ENCODE measurements at regions not wholly inside any gene's neighbourhood (a gene's known extent, or its start where the extent isn't known, plus 50 kb on each side); places are given as distances from the start of the nearest gene placed in this dataset.
"Not testable (repeated sequence)": the region's sequence is repeated elsewhere in the genome, so short reads cannot be mapped to it uniquely, and the experiment has no call there.

DNA sequence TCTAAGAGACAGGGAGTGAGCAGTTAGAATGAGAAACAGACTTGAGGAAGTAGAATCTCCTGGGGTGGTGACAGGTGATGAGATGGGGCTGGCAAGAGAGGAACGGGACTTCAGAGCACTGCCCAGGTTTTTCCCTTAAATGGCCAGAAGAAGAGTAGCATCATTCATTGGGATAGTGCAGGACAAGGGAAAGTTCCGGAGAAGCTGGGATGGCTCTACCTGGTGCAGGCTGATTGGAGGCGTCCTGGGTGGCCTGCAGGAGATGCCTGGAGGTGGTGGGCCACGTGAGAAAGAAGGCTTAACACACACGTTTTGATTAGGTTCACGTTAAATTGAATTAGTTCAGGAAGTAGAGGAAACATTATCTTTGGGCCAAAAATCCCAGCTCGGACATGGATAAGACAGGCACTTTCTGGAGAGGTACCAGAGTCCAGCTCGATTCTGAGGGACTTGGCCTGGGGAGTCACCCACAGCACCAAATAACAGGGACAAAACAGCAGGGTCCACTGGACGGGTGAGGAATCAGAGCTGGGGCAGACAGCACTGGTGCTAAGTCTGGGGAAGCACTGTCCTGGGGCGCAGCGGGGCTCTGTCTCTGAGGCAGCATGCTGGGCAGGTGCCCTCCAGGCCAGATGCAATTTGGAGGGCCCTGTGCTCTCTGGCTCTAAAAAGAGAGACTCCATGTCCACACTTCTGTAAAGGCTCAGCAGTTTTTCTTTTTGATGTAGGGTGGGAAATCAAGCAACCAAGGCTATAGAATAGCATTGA is 512.3 kb upstream of the RAB6C start:
- DNase-seq = no peak

DNA sequence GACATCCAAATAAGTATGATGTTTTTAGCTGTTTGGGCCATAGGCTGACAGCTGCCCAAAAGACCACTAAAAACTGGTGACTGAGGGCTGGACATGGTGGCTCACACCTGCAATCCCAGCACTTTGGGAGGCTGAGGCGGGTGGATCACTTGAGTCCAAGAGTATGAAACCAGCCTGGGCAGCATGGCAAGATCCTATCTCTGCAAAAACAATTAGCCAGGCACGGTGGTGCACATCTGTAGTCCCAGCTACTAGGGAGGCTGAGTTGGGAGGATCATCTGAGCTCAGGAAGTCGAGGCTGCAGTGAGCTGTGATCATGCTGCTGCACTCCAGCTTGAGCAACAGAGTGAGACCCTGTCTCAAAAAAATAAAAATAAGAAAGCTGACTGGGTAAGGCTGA is 511.5 kb upstream of the RAB6C start:
- no peak for DNase-seq

DNA sequence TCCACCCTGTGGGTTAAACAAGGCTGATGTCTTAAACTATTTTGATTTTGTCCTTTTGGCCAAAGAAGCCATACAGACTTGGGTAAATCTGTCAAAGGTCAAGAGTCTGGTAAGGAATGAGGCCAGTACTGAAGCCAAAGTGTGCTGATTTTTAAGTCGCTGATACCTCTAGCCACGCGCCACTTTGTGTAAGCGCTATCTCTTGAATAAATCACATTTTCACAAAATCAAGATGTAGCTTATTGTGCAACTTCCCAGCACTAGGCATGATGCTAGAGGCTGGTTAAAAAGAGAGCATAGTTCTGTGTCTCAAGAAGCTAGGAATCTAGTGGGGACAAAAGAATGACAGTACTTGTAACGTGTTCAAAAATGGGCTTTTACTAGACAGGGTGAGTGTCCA is 510.6 kb upstream of the RAB6C start:
- DNase-seq = no peak

DNA sequence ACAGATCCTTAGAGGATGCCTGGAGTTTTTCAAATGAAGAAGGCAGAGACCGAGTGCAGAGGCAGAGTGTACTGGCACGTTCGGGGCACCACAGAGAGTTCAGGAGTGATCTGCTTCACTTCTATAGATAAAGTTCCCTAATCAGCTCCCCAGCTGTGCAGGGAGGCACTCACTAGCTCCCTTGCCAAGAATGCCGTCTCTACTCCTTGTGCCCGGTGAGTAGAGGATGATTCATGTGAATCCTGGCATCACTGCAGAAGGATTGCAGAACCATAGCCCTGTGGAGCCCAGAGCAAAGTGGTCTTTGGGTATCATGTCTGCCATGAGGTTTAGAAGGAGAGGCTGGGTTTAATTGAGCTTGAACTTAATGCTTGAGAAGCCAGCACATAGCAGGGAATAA is 510.1 kb upstream of the RAB6C start:
- no peak for DNase-seq

DNA sequence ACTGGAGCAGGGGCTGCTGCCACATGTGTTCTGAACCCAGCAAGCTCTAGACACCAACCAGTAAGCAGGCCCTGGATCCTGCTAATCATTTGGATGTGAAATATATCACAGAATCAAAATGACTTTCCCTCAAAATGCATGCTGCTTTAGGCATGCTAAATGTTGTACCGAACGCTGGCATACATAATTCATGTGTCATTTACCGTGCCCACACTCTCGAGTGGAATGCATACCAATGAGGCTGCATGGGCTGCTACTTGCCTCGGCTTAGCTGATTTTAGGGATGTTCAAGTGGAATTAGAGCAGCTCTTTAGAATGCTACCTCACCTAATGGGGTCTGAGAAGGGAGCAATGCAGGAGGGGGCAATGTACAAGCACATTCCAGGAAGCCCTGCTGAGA is 509.6 kb upstream of the RAB6C start:
- DNase-seq = no peak

DNA sequence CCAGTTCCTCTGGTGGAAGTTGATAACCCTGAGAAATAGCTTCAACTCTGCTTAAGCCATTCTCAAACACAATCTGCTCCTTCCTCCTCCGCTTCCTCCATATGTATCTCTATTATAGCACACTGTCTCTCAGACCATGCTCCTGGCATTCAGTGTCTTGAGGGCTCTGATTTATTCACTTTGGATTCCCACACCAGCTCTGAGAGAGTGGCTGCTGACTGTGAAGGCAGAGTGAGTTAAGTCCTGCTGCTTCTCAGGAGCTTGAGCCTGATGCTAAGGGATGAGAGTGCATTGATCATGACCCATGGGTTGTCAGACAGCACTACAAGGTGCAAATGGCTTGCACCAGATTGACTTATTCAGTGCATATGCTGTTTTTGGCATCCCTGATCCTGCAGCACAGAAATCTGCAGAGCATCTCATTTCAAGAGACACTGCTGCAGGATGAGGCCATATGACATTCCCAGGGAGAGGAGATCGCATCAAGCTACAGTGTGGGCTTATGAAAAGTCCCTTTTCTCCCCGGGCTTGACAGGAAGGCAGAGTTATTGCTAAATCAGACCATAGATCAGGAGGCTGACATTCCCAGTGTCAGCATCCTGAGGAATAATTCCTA is 500.5 kb upstream of the RAB6C start:
- no peak for DNase-seq

DNA sequence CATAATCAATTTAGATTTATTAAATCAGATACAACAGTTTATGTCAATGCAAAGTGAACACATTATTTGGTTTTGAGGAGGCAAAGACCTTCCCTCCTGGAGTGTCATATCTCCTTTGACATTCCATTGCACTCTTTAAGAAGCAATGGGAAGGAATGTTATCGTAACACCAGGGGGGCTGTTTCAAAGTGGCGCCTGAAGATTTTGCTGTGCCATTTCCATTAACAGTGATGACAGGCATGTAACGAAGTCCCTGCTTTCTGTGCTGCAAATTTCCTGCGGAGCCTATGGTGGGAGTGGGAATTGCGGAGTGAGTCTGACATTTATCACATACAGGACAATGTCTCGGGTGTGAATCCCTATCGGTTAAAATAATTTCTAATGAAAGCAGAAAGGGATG is 499.6 kb upstream of the RAB6C start:
- DNase-seq = no peak

DNA sequence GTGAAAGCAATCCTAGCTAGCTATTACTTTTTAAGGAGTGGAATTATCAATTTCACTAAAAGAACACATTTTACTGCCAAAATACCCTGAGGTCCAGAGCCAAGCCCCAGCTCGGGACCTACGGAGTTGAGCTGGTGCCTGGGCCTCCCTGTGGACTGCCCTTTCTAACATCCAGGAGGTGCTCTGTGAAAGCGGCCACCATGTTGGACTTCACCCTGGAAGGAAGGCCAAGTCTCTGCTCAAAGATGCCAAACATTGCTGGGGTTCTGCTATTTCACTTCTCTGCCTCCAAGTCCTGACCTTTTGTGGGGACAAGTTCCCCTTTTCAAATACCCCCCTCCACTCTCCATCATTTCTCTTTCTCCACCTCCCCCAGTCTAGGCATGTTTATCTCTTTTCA is 498.7 kb upstream of the RAB6C start:
- no peak for DNase-seq

DNA sequence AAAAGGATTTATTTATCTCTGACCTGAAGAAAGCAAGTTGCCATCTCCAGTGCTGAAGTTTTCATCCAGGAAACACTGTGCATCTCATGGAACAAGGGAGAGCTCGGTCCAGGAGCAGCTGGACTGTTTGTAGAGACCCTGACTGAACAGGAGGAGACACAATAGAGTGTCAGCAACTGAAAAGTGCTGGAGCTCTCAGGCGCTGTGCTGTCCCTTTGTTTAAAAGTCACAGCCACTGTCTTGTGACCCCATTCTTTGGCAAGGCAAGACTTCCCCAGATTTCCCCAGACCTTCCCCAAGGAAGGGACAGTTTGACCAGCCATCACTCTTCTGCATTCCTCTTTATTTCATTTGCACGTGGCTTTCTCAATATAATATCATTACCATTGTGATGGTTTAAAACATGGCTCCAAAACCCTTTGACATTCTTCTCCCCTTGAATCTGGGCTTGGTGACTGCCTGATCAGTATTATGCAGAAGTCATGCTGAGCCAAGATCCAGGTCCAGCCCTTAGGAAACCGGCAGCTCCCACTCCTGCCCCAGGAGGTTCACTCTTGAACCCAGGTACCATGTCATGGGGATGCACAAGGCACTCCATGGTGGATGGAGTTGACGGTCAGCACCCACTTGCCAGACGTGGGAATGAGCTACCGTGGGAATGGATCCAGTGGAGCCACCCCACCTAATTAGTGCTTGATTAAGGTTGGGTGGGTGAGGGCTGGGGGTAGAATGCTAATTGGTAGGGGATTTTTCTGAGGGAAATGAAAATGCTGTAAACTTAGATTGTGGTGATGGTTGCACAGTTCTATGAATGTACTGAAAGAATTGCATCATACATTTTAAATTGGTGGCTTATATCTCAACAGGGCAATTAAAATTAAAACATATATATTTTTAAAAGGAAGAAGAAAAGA is 497.9 kb upstream of the RAB6C start:
- no peak for DNase-seq

DNA sequence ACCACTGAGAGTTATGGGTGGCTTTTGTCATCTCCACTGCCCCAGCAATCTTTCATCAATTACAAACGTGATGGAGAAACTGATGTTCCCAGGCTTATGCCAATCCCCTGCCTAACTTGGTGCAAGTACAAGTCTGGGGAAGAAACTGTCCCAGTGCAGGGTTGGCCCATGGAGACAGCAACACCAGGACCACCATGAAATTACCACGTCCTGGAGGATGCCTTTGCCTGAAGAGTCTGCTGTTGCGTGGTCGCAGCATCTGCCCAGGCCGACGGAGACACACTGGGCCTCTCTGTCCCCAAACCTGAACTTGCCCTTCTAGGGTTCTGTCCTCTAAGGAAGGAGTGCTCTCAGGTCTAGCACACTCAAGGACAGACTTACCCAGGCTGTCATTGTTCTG is 496.8 kb upstream of the RAB6C start:
- no peak for DNase-seq

DNA sequence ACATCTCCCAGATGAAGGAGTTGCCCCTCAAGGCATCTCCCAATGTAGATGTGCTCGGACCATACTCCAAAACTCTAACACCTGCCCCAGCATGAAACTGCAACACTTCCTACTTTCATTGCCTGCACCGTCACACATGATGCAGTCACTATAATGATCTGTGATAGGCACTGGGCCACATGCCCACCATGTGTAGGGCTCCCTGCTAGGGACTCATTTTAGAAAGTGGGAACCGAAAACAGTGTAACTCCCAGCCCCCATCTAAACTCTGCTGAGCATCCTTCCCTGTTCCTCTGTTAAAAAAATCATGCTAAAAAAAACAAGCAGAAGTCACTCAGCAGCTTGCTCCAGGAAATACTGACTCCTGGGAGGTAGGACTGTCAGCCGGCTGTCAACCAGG is 496.1 kb upstream of the RAB6C start:
- DNase-seq = no peak

DNA sequence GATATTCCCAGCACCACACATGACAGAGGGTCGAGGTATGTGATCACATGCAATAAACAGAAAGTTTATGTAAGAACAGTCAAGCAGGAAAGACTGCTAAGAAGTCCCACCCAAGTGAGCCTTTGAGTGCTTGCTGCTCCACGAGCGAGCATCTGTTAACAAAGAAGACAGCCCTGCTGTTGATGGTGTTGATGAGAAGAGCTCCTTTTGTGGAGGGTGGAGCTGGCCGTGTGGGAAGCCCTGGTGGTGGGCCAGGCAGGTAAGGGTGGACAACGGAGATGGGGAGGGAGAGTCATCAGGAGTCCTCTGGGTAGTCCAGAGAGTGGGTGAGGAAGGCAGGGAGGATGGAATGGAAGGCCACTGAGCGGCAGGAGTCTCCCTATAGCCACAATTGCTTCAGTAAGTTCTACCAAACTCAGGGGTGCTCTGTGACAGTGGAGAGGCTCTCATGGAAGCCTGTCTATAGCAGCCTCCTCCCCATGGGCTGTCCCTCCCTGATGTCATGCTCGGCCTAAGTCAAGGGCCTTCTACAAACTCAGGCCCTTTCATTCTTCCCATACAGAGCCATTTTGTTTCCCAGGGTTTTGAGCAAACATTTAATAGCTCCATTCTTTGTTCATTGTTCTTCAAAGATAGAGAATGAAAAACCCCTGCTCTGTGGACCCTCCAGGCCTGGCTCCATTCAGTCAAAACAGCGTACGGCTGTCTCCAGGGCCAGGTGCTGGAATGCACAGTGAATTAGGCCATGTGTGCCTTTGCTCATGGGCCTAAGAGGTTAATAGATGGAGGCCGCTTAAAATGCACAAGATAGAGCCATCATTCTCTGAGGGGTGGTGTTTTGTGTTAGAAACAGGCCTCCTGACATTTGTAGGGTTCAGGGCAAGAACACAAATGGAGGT is 494.2 kb upstream of the RAB6C start:
- DNase-seq = no peak

DNA sequence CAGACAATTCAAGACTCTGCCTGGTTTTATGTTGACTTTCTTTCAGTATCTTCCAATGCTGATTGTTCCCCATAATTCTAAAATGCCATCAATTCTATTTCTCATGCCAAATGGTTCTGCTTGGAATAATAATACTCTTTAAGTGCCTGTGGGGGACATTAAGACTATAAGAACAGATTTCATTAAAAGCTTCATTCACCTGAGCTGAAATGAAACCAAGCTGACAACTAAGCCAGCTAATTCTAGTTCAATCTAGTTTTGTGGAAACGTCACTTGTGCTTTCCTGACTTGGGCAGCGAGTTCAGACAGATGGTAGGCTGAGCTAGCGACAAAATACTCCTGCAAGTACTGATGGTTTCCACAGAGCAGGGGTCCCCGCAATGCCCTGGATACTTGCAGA is 491.1 kb upstream of the RAB6C start:
- DNase-seq = no peak

DNA sequence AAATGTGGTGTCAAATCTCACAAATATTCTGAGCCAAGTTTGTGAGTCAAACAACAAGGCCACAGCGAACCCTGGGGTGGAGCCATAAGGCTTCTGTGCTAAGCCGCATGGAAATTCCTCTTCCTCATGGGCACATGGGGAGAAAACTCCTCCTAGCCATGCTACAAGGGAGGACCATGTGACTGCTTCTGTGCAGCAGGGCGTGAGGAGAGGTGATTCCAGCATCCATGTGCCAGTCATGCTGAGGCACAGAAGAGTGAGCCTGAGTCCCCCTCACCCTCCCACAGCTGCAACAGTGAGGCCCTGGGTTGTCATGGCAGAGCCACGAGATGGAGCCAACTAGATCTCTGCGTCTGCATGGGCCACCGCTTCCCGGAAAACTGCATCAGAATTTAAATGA is 488.8 kb upstream of the RAB6C start:
- no peak for DNase-seq

DNA sequence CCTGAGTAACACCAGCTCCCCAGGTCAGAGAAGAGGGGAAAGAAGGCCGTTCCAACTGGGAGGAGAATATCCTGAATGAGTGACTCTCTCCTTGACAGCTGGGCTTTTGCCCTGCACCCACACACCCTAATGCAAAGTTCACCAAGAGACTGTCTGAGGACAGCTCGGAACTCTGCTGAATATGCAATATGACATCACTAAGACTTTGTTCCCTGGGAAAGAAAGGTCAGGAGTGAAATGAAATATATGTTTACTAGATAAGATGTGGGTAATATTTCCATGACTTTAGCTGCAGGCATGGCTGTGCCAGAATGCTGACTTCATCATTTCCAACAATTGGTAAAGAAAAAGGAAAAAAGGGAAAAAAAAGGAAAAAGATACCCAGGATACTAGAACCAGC is 488.2 kb upstream of the RAB6C start:
- DNase-seq = no peak

DNA sequence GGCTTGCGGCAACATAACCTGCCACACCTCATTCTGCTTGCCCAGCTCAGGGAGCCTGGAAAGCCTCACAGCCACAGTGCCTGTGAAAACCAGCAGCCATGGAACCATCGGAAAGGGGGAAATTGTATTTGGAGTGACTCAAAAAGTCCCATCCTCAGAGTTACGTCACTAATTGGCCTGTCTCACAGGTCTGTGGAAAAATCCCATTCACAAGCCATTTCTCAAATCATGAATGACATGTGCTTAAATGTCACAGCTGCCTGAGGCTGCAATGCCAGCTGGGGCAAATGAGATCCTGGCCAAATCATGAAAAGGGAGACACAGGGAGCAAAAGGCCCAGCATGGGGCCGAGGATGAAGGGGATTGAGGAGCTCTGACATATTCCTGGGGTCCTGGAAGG is 486.9 kb upstream of the RAB6C start:
- no peak for DNase-seq

DNA sequence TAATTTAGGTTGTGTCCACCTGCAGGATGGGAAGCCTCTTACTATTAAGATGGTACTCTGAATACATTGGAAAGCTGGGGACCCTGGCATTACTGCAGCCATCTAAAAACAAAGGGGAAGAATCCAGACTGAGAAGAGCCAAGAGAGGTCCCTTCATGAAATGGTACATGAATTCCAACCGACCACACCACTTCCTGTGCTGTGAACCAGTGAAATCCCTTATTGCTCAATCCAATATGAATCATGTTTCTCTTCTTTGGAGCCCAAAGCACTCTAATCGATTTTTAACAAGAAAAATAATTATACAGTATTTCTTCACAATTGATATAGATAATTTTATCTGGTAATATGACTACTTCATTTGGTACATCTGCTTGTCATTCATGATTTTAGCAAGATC is 479.7 kb upstream of the RAB6C start:
- no peak for DNase-seq

DNA sequence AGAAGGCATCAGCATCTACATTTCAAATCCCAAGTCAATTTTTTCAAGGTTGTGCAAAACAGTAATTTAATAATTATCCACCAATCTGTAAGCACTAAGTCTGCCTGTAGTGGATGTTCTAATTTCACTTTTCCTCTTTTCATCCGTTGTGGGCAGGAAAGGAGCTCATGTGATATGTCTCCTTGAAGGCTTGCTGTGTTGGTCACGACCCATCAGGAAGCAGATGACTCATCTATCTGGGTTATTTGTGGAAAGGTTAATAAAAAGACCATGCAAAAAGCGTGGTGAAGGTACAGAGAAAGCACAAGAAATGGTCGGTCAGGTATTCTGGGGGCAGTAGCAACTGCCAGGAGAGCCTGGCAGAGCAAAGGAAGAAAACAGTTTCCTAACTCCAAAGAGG is 476.7 kb upstream of the RAB6C start:
- DNase-seq = no peak

DNA sequence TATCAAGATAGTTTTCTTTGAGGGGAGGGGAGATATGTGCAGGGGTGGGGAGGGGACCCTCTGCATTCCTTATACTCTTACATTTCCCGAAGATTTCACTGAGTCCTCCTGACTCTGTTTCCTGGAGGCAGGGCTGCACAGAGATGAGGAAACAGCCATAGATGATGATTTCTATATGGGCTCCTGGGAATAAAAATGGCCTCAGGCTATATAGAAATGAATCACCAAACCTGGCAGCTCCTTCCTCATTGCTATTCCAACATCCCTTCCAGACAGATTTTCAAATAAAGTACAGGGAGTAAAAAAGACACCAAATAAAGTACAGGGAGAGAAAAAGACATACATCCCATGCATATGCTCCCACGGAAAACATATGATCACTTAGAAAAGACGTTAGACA is 474.8 kb upstream of the RAB6C start:
- DNase-seq = no peak

DNA sequence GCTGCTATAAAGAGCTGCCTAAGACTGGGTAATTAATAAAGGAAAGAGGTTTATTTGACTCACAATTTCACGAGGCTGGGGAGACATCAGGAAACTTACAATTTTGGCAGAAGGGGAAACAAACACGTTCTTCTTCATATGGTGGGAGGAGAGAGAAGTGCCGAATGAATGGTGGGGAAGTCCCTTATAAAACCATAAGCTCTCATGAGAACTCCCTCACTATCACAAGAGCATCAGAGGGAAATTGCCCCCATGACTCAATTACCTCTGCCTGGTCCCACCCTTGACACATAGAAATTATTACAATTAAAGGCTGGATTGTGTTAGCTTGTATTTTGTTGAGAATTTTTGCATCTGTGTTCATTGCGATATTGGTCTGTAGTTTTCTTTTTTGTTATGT is 460.5 kb upstream of the RAB6C start:
- DNase-seq = no peak

DNA sequence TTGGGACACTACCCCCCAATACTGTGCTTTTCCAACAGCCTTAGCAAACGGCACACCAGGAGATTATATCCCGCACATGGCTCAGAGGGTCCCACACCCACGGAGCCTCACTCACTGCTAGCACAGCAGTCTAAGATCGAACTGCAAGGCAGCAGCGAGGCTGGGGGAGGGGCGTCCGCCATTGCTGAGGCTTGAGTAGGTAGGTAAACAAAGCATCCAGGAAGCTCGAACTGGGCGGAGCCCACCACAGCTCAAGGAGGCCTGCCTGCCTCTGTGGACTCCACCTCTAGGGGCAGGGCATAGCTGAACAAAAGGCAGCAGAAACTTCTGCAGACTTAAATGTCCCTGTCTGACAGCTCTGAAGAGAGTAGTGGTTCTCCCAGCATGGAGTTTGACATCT is 447.3 kb upstream of the RAB6C start:
- DNase-seq = not testable (repeated sequence)

DNA sequence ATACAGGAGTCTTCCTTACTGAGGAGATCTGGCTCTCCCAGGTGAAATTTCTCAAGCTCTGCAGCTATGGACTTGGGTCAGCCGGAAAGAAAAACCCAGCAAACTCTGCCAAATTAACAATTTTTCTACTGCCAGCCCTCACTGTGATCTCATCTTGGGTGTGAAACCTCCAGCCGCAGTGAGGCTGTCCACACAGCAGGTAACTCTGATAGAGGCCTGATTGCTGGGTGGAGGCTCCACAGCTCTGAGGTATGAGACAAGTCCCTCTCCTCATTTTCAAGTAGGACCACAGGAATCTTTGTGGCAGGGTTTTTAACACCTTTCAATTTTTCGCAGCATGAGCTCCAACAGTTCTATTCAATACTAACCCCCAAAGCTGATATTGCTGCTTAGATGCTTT is 430.6 kb upstream of the RAB6C start:
- no peak for DNase-seq

DNA sequence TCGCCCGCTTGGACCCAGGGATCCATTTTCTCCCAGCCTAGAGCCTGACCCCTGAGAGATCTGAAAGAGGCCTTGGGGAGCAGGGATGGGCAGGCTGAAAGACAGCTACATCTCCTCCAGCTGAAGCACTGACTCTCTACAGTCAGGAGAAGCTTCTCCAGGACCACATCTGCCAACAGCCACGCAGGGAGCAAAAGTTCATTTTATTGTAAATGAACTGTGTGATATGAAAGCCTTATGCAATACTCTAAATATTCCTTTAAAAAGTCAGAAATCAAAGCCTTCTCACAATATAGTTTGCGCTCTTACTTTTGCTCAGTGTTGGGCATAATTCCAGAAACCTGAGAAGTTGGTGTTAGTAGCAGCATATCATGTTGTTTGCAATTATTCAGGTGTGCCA is 428.9 kb upstream of the RAB6C start:
- no peak for DNase-seq

Data from GDM1 (cell line).